GM12875 (cell line): ENCODE measurements at regions not wholly inside any gene's neighbourhood (a gene's known extent, or its start where the extent isn't known, plus 50 kb on each side); places are given as distances from the start of the nearest gene placed in this dataset.
"Not testable (repeated sequence)": the region's sequence is repeated elsewhere in the genome, so short reads cannot be mapped to it uniquely, and the experiment has no call there.

ENCODE experiments used
- H3K4me3 ChIP-seq: one replicate; pipeline ENCODE4 v1.5.1; 2011; ENCODE audit warnings: low read depth, low read length, control low read depth
- TF ChIP-seq, protein P1 (sequence below): IDR thresholded peaks from 2 replicates; pipeline ENCODE4 v1.5.1; 2011; ENCODE audit warnings: low read depth, mild to moderate bottlenecking, control low read depth, inconsistent platforms, low read length, moderate library complexity, borderline replicate concordance; ENCODE audit not compliant: insufficient read depth

DNA sequence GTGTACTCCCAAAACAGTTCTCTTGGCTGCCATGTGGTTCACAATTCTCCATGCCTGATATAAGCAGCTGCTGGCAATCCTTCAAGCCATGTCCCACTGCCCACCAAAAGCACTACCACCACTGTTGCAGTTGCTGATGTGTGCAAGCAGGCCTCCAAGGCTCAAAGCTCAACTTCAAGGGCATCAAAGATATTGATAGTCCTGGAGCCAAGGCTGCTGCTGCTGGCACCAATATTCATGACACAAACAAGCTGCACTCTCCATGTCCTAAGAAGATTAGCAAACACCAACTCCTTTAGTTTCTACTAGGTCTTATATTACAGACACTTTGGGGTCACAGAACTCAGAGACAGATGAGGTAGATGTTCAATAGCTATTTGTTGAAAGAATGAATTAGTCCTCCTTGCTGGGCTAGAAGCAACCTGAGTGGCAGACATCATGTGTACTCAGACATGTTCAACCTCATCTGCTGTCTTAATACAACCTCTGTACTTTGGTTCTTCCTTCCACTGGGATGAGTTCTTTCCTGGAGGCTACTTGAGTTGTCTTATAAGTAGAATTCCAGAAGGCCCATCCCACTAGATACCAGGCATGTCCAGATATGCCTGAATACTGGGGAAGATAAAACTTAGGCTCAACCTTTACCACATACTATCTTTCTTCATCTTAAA lies 104.5 kb upstream of the UGP2 start:
- no peak overlapping the region for H3K4me3 ChIP-seq
- TF ChIP-seq, protein P1, sequence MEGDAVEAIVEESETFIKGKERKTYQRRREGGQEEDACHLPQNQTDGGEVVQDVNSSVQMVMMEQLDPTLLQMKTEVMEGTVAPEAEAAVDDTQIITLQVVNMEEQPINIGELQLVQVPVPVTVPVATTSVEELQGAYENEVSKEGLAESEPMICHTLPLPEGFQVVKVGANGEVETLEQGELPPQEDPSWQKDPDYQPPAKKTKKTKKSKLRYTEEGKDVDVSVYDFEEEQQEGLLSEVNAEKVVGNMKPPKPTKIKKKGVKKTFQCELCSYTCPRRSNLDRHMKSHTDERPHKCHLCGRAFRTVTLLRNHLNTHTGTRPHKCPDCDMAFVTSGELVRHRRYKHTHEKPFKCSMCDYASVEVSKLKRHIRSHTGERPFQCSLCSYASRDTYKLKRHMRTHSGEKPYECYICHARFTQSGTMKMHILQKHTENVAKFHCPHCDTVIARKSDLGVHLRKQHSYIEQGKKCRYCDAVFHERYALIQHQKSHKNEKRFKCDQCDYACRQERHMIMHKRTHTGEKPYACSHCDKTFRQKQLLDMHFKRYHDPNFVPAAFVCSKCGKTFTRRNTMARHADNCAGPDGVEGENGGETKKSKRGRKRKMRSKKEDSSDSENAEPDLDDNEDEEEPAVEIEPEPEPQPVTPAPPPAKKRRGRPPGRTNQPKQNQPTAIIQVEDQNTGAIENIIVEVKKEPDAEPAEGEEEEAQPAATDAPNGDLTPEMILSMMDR, result no peak

DNA sequence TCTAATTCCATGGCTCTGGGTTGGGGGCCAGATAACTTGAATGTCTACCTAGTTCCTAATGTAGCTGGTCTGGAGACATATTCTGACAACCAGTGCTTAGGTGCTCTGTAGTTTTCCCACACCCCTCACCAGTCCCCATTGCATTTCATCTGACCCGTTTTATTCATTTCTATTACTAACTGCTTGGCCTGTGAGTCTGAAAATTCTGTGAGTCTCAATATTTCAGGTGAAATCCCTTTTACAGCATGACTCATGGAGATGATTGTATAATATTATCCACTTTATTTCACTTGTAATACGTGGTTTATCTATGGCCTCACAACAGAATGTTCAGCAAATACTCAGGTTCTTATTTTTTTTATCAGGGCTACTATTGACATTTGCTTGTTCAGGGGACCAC lies 103.7 kb upstream of the UGP2 start:
- TF ChIP-seq, protein P1, result no peak
- H3K4me3 ChIP-seq, result no peak overlapping the region

DNA sequence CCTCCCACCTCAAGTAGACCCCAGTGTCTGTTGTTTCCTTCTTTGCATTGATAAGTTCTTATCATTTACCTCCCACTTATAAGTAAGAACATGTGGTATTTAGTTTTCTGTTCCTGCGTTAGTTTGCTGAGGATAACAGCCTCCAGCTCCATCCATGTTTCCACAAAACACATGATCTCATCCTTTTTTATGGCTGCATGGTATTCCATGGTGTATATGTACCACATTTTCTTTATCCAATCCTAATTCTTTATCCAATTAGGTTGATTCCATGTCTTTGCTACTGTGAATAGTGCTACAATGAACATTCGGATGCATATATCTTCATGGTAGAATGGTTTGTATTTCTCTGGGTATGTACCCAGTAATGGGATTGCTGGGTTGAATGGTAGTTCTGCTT lies 102.5 kb upstream of the UGP2 start:
- not testable (repeated sequence) for H3K4me3 ChIP-seq

DNA sequence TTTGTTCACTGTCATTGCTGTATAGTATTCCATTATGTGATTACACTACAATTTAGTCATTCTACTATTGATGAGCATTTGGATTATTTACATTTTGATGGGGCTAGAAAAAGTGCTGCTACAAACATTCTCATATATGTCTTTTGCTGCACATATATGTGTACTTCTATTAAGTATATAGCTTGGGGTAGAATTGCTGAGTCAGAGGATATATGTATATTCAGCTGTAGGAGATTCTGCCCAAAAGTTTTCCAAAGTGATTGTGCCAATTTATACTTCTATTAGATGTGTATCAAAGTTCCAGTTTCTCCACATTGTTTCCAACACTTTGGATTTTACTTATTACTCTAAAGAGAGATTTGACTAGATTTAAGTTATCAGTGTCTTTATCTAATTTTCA lies 101.7 kb upstream of the UGP2 start:
- TF ChIP-seq, protein P1, result no peak
- no peak overlapping the region for H3K4me3 ChIP-seq

DNA sequence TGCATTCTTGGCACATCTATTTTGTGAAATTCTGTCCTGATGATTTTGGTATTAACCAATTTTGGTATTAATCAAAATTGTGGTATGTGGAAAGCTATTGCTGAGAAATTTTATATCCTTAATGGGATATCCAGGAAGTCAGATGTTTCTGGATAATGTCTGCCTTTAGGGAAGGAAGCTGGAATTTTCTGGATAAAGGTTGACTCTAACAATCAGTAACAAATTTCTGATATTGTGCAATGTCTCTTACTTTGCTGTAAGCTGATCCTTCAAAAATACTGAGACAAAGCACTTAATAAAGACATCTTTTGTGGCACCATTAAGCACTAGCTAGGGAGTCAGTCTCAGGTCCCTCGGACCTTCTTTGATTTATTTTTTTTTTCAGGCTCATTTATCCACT lies 100.8 kb upstream of the UGP2 start:
- no peak overlapping the region for H3K4me3 ChIP-seq
- TF ChIP-seq, protein P1, result no peak

DNA sequence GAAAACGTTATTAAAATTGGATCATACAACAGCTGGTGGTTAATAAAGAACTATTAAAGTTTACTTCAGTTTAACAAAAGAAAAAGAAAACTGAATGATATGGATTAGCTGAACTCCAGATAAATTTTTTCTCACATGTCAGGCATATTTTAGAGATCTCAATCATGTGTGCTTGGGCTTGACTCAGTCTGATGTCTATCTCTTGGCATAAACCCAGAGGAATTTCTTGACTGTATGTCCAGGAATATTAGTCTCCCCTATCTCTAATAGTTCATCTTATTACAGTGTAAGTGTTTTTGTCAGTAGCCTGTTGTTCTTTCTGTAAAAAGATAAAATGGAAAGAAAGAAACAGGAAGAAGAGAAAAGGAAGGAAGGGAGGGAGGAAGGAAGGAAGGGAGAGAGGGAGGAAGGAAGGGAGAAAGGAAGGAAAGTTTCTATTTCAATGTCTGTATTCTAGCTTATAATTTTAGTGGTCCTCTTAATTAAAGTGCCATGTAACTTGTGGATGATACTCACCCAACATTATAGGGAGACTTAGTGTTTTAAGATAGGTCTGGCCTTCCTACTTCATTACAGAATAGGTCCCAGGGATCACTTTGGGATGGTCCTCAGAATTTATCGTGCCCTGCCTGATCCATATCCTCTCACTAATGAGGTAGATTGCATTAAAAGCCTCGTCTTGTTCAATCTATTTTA lies 99.7 kb upstream of the UGP2 start:
- TF ChIP-seq, protein P1, result no peak
- no peak overlapping the region for H3K4me3 ChIP-seq

DNA sequence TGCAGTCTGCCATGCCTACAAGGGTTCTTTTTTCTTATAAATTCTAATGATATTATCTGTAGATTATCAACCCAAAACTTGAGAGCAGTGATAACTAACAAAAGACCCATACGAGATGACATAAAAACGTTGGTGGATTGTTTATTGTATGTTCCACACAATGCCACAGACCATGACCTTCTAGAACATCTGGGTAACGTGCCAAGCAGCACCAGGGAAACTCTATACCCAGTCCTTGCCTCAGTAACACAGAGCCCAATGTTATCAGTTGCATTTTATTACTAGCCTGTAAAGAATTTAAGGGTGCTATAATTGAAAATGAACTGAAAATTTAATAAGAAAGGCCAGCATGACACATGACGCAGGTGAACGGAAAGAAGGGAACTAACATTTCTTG lies 99.1 kb upstream of the UGP2 start:
- TF ChIP-seq, protein P1, result no peak
- no peak overlapping the region for H3K4me3 ChIP-seq
